Neutrophil (primary cell): ENCODE measurements at regions not wholly inside any gene's neighbourhood (a gene's known extent, or its start where the extent isn't known, plus 50 kb on each side); places are given as distances from the start of the nearest gene placed in this dataset.

Experiments
- H3K27ac ChIP-seq: fragments of 200-600 bp; sonication (generic); 2 replicates; pipeline ENCODE4 v1.5.1; 2016; ENCODE audit warnings: mild to moderate bottlenecking, moderate library complexity
- H3K27me3 ChIP-seq: fragments of 200-600 bp; sonication (generic); 2 replicates; pipeline ENCODE4 v1.6.0; 2016; ENCODE audit warnings: mild to moderate bottlenecking
- H3K36me3 ChIP-seq: fragments of 200-600 bp; sonication (generic); 2 replicates; pipeline ENCODE4 v1.5.1; 2017
- H3K4me1 ChIP-seq, 2 experiments: fragments of 200-600 bp in 1 of 2; sonication (generic) in 1 of 2; 1 replicate in 1 of 2; 2 replicates in 1 of 2; pipeline versions ENCODE4 v1.5.1 to v1.6.1; 2013 to 2016; ENCODE audit warnings: low read depth in 1 of 2, low read length in 1 of 2, mild to moderate bottlenecking in 1 of 2, moderate library complexity in 1 of 2; ENCODE audit not compliant: control insufficient read depth in 1 of 2, insufficient read depth in 1 of 2
- H3K4me3 ChIP-seq, 2 experiments: fragments of 200-600 bp in 1 of 2; sonication (generic) in 1 of 2; 1 replicate in 1 of 2; 2 replicates in 1 of 2; pipeline ENCODE4 v1.5.1; 2013 to 2016; ENCODE audit warnings: low read depth in 1 of 2, low read length in 1 of 2, mild to moderate bottlenecking in 1 of 2, moderate library complexity in 1 of 2
- H3K9me3 ChIP-seq: fragments of 200-600 bp; sonication (generic); 2 replicates; pipeline ENCODE4 v1.5.1; 2016
- CTCF ChIP-seq: fragments of 200-600 bp; sonication (generic); IDR thresholded peaks from 2 replicates; pipeline ENCODE4 v1.5.1; 2016; ENCODE audit warnings: antibody characterized with exemption

GRCh38 chr16:35142147-35142808 lies 1682.9 kb downstream of the TP53TG3F start:
- Histone ChIP-seq H3K9me3 (no peaks in the 10 kb centered on the region), H3K4me3 (no peak overlapping the region), H3K4me1 (no peaks in the 10 kb centered on the region), H3K27ac (no peak overlapping the region), H3K27me3 (no peaks in the 10 kb centered on the region), H3K36me3 (no peaks in the 10 kb centered on the region)
- TF ChIP-seq CTCF = no peak

DNA sequence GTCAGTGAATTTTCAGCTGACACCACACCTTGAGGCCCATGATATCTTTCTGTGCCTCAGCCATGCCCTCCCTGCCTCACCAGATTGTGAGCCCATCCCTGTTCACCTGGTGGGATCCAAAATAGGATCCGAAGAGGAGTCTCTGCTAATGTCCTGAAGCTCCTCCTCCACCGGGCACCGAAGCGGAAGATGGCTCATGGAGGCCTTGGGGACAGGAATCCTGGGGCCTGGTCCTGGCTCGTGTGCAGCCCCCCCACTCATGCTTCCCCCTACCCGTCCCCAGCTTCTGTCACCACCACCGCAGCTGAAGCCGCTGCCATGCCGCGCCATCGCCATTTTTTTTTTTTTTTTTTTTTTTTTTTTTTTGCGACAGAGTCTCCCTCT lies 1683.4 kb downstream of the TP53TG3F start:
- no peak overlapping the region for H3K27ac ChIP-seq
- H3K27me3 ChIP-seq = no peaks in the 10 kb centered on the region
- no peak overlapping the region for H3K4me3 ChIP-seq
- H3K36me3 ChIP-seq = no peaks in the 10 kb centered on the region
- H3K9me3 ChIP-seq = no peaks in the 10 kb centered on the region
- no peaks in the 10 kb centered on the region for H3K4me1 ChIP-seq
- TF ChIP-seq CTCF = no peak

DNA sequence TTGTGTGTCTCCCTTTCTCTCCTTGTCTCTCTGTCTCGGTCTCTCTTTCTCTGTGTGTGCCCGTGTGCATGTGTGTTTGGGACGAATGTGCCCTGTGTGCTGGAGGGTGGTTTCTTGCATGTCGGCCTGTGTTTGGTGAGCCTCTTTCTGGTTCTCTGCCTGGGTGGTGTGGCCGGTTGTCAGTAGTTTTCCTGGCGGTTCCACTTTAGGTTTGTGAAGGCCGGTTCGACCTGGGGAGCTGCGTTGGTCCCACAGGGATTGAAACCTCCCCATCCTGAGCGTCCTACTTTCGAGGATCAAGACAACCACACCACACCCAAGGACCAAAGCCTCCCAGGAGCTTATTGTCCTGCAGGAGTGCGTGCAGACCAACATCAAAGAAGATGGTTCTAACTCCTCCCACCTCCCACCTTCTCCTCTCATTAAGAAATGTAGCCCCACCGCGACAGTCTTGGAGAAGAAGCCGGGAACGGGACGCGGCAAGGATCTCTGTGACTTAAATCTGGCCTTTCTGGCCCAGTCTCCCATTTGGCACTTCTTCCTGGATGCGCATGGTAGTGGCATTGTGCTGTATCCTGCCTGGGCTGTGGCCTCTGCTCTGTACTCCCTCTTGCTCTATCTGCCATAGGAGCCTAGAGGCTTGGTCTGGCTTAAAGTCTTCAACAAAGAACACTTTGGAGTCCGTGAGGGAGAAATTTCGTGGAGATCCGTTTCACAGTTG lies 1685.0 kb downstream of the TP53TG3F start:
- H3K36me3 ChIP-seq = no peaks in the 10 kb centered on the region
- no peaks in the 10 kb centered on the region for H3K4me1 ChIP-seq
- H3K4me3 ChIP-seq = no peak overlapping the region
- no peak overlapping the region for H3K27ac ChIP-seq
- TF ChIP-seq CTCF = no peak
- no peaks in the 10 kb centered on the region for H3K9me3 ChIP-seq
- no peaks in the 10 kb centered on the region for H3K27me3 ChIP-seq

DNA sequence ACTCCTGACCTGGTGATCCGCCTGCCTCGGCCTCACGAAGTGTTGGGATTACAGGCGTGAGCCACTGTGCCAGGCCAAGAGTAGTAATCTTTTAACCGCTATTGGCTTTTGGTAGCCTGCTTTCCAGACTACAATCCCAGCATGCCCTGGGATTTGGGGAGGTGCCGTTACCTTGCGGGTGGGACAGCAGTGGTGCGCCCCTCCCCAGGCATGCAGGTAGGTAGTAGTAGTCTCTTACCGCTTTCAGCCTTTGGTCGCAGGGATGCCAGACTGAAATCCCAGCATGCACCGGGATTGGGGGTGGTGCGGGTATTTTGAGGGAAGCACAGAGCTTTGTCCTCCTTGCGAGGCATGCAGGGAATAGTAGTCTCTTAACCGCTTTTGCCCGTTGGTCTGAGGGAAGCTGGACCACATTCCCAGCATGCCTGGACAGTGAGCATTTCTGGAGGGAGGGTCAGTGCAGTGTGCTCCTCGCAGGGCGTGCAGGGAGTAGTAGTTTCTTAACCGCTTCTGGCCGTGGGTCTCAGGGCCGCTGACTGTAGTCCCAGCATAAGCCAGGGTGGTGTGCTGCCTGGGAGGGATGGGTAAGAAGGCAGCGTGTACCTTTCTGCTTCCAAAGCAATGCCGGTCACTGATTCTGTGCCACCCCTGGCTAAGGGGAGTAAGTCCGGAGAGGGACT lies 1686.8 kb downstream of the TP53TG3F start:
- Histone ChIP-seq H3K4me3 (no peak overlapping the region), H3K27me3 (no peaks in the 10 kb centered on the region), H3K9me3 (no peaks in the 10 kb centered on the region), H3K4me1 (no peaks in the 10 kb centered on the region), H3K27ac (no peak overlapping the region), H3K36me3 (no peaks in the 10 kb centered on the region)
- no peak for TF ChIP-seq CTCF

- peaks cover 3% of the 10 kb centered on the region for H3K9me3 ChIP-seq
- no peaks in the 10 kb centered on the region for H3K36me3 ChIP-seq
- H3K27ac ChIP-seq = no peak overlapping the region
- no peaks in the 10 kb centered on the region for H3K4me1 ChIP-seq
- H3K27me3 ChIP-seq = no peaks in the 10 kb centered on the region
- H3K4me3 ChIP-seq = no peak overlapping the region
- TF ChIP-seq CTCF = no peak
Measured at GRCh38 chr16:35146723-35147458, 1687.5 kb downstream of the TP53TG3F start.
